Stimulated activated CD4-positive, alpha-beta T cell treated with anti-CD3 and anti-CD28 coated beads, Interleukin-1b, Interleukin-23, amount 100 ng/mL, for 48 hours (primary cell): ENCODE measurements at regions not wholly inside any gene's neighbourhood (a gene's known extent, or its start where the extent isn't known, plus 50 kb on each side); places are given as distances from the start of the nearest gene placed in this dataset.
"Not testable (repeated sequence)": the region's sequence is repeated elsewhere in the genome, so short reads cannot be mapped to it uniquely, and the experiment has no call there.

Experiments
- DNase-seq: peaks from one replicate; pipeline ENCODE4 v3.0.0-alpha.2; 2020

- not testable (repeated sequence) for DNase-seq
Measured at GRCh38 chr1:206314951-206315636, 111.8 kb downstream of the SRGAP2 start.

GRCh38 chr1:206316901-206317300 lies 113.6 kb downstream of the SRGAP2 start:
- DNase-seq = not testable (repeated sequence)

- DNase-seq = not testable (repeated sequence)
Measured at GRCh38 chr1:206317878-206318514, 114.7 kb downstream of the SRGAP2 start.

GRCh38 chr1:206320227-206320626 lies 116.9 kb downstream of the SRGAP2 start:
- DNase-seq = not testable (repeated sequence)

GRCh38 chr1:206326159-206326939 lies 123.0 kb downstream of the SRGAP2 start:
- DNase-seq = not testable (repeated sequence)

GRCh38 chr1:206331597-206331996 lies 128.3 kb downstream of the SRGAP2 start:
- DNase-seq = not testable (repeated sequence)

- DNase-seq = not testable (repeated sequence)
Measured at GRCh38 chr1:206333316-206333715, 130.0 kb downstream of the SRGAP2 start.

GRCh38 chr1:206333897-206334296 lies 130.6 kb downstream of the SRGAP2 start:
- not testable (repeated sequence) for DNase-seq

- DNase-seq = not testable (repeated sequence)
Measured at GRCh38 chr1:206334481-206334880, 131.1 kb downstream of the SRGAP2 start.

GRCh38 chr1:206335162-206335561 lies 131.8 kb downstream of the SRGAP2 start:
- not testable (repeated sequence) for DNase-seq

- not testable (repeated sequence) for DNase-seq
Measured at GRCh38 chr1:206335875-206336846, 132.8 kb downstream of the SRGAP2 start.

- DNase-seq = not testable (repeated sequence)
Measured at GRCh38 chr1:206337024-206337423, 133.3 kb upstream of the IKBKE start.

- DNase-seq = not testable (repeated sequence)
Measured at GRCh38 chr1:206350493-206351275, 119.6 kb upstream of the IKBKE start.

- not testable (repeated sequence) for DNase-seq
Measured at GRCh38 chr1:206351276-206352052, 118.8 kb upstream of the IKBKE start.

- peak; percentile 3 for DNase-seq
Measured at GRCh38 chr1:206356310-206356709, 114.0 kb upstream of the IKBKE start.

- peak; percentile 65 for DNase-seq
Measured at GRCh38 chr1:206357962-206358361, 112.3 kb upstream of the IKBKE start.

GRCh38 chr1:206358771-206359170 lies 111.5 kb upstream of the IKBKE start:
- not testable (repeated sequence) for DNase-seq

GRCh38 chr1:206359377-206359776 lies 110.9 kb upstream of the IKBKE start:
- not testable (repeated sequence) for DNase-seq

GRCh38 chr1:206361978-206362543 lies 108.2 kb upstream of the IKBKE start:
- not testable (repeated sequence) for DNase-seq

GRCh38 chr1:206362994-206363393 lies 107.3 kb upstream of the IKBKE start:
- not testable (repeated sequence) for DNase-seq
